ENCODE measurements at regions not wholly inside any gene's neighbourhood (a gene's known extent, or its start where the extent isn't known, plus 50 kb on each side); places are given as distances from the start of the nearest gene placed in this dataset.

- no peak for DNase-seq
These were observed 1638.3 kb upstream of the ZEB2 start for GRCh38 chr2:146158072-146158674.

DNA sequence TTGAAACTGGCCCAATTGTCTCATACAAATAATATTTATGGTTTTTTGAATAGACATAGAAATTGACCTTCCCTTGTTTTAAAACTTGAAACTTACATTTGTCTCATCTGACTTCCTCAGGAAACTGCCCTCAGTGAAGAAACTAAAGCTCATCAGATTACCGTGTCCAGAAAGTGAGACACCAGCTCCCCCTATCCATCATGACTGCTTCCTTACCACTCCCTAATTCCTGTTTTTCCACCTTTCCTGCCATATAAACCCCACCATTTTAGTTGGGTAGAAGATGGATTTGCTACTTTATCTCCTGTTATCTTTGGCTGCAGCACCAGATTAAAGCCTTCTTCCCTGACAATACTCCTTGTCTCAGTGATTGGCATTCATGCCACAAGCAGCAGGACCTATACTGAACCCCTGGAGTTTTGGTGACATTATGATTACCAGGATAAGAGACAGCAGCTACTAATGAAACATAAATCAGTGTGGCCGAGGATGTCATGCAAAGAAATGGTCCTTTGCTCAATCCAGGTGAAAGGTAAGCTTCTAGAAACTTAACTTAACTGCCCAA, 1627.6 kb upstream of the ZEB2 start:
- no peak for DNase-seq

DNA sequence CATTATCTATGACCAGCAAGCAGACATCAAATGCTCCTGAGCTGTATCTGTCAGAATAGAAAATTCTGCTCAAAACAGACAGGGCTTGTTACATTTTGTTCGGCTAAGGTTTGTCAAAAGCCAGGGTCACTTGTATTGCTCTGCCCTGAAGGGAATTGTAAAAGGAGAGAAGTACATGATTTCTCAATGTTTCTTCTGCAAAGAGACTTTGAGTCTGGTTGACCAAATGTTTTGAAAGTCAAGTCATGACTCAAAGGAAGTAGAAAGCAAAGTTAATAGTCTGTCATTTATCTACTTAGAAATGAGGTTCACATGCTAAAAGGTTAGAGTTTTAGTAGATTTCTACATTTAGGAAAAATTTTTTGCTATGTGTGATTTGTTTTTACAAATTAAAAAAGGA, 1624.1 kb upstream of the ZEB2 start:
- no peak for DNase-seq

DNA sequence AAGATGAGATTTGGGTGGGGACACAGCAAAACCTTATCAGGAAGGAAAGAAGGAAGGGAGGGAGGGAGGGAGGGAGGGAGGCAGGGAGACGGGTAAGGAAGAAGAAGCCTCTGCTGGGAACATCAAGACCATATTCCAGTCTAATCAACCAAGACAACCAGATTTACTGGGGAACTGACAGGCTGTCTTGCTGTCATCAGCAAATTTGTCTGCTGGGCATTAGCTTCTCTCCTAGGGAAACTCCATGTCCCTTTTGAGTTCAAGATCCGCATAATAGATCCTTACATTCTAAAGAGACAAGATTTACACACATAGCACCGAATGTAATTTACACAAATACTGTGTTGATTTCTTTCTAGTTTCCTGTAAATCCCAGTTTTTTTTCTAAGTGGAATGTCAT, 1618.9 kb upstream of the ZEB2 start:
- no peak for DNase-seq

DNA sequence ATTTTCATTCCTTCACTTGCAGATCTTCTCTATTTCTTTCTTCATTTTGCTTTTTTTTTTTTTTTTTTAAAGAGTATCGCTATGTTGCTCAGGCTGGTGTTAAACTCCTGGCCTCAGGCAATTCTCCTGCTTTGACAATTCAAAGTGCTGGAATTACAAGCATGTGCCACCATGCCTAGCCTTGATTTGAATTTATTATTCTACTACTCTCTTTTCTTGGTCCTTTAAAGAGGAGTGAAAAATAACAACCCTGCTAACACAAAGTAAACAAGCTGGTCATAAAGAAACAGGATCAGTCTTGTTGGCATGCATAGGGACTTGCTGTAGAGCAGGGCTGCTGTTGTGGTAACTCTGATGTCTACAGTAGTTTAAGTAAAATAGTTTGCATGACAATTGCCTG, 1615.3 kb upstream of the ZEB2 start:
- peak; percentile 48 for DNase-seq

DNA sequence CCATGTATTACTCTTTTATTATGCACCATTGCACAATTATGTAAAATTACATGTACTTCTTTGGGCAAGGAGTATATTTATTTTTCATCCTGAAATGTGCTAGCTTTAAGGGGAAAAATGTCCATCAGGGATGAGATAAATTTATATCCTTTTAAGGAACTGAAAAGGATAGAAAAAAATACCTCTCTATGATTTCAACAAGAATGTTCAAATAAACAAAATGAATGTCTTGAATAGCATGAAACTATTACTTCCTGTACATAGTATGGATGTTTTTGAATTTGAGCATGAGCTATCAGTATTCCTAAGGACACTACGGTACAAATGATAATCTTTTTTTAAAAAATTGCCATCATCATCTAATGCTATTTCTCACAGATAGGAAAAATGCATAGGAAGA, 1611.9 kb upstream of the ZEB2 start:
- DNase-seq, result no peak

DNA sequence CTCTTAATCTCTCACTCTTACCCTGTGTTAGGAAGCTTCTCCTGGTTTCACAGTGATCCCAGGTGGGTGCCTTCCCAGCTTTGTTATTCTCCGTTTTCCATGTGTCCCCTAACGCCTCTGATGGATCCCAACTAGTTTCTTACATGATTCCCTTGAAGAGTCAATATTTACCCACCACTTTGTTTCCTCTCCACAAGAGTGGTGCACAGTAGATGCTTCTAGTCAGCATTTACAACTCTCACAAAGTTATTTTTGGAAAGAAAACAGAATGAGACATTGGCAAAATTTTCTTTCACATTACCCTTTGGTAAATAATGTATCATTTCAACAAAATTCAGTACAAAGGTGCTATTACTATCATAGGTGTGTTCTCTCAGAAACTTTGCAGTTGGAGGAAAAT, 1611.1 kb upstream of the ZEB2 start:
- DNase-seq, result no peak

DNA sequence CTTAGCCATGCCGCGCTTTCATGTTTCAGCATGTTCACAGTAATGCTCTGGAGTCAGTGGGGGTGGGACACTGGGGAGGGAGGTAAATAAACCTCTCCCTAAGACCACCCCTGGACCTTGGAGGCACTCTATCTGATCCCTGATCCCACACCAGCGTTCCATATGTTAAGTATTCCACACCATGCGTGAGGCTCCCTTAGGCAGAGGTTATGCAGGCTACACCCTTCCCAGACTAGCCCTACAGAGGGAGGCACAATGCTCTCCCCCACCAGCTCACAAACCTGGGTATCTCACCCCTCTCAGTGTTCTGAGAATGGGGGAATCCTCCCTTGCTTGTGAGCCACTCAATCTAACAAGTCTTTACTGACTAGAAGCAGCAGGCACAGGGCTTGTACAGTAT, 1610.4 kb upstream of the ZEB2 start:
- DNase-seq, result peak; percentile 49

GRCh38 chr2:146129231-146129630, 1609.3 kb upstream of the ZEB2 start:
- DNase-seq, result no peak

- DNase-seq, result no peak
These were observed 1608.3 kb upstream of the ZEB2 start for GRCh38 chr2:146128216-146128615.

- no peak for DNase-seq
These were observed 1605.6 kb upstream of the ZEB2 start for GRCh38 chr2:146125551-146125950.

- no peak for DNase-seq
These were observed 1604.8 kb upstream of the ZEB2 start for GRCh38 chr2:146124741-146125140.

GRCh38 chr2:146123714-146124113, 1603.8 kb upstream of the ZEB2 start:
- DNase-seq, result no peak

- DNase-seq, result no peak
These were observed 1603.3 kb upstream of the ZEB2 start for GRCh38 chr2:146123256-146123655.

DNA sequence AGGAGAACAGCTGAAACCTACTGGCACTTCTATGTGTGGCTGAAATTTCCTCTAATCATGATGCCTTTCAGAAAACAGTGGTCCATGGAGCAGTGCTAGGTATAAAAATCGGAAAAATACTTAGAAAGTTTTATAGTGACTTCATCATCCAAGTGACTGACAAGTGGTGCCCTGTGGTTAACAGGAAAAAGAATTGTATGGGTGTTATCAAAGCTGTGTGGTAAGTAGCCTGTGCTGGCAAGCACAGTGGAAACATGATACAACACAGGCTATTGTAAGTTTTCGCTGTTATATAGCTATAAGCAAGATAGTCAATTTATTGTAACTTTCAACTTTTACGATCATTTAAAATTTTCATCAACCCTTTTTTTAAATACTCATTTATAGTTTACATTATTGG, 1599.7 kb upstream of the ZEB2 start:
- no peak for DNase-seq

DNA sequence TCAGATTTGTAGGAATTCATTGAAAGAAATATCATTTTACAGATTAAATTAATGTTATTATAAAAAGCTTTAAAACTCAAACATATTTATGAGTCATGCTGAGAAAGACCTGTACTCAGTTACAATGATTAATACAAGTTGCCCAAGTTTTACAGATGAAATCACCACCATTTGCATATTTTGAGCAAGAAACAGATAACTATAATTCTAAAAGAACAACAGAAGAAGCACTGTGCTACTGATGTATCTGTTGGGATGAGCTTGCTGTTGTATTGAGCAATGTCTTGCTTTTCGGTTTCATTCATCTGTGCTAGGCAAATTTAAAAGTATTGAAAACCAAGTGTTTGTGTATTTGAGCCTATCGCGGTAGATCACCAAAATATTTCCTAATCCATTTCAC, 1589.1 kb upstream of the ZEB2 start:
- no peak for DNase-seq

- no peak for DNase-seq
These were observed 1574.3 kb upstream of the ZEB2 start for GRCh38 chr2:146094185-146094584.

DNA sequence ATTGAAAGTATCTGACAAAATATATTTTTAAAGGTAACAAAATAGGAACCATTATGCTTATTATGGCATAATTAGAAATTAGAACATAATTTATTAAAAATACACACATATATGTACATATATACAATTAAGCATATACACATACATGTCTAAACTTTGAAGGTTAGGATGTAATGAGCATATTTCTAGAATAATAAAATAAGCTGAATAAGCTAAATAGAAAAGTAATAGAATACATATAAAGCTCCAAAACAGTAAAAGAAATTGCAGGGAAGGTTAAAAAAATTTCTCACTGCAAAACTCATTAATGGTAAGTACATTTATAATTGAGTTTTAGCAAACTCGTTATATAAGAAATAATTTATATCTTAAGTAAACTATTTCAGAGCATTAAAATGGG, 1561.5 kb upstream of the ZEB2 start:
- no peak for DNase-seq

DNA sequence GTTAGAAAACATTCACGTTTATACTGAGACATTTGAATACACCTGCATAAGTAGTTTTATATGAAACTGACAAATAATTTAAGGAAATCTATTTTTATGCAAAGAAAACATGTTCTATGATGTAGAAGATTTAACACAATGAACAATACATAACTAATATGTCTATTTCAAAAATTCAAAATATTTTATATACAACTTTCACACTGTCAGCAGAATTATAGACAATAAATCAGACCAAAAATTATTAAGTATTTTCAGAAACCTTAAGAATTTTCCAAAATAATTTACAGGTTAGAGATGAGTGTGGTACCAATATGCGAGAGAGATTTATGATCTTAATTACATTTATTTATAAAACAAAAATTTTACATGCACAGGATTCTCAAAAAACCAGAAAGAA, 1561.0 kb upstream of the ZEB2 start:
- no peak for DNase-seq

DNA sequence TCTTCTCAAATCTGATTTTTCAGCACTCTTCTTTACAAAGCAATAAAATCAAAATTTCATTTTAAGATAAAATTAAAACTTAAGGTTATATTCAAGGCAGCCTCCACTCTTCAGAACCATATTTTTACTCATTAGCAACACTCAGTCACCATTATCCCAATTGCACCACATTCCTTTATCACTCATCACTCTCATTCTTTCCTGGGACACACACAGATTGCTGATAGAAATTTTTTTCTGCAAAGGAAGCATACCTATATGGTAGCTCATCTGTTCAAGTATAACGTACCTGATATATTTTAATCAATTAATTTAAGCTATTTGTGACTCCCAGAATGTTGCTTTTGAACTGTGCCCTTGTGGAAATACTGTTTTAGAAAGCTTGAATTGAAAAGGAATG, 1559.3 kb upstream of the ZEB2 start:
- DNase-seq, result no peak

GRCh38 chr2:146077156-146077555, 1557.2 kb upstream of the ZEB2 start:
- no peak for DNase-seq

GRCh38 chr2:146068051-146068450, 1548.1 kb upstream of the ZEB2 start:
- DNase-seq, result no peak

GRCh38 chr2:146048141-146048540, 1528.2 kb upstream of the ZEB2 start:
- no peak for DNase-seq

DNA sequence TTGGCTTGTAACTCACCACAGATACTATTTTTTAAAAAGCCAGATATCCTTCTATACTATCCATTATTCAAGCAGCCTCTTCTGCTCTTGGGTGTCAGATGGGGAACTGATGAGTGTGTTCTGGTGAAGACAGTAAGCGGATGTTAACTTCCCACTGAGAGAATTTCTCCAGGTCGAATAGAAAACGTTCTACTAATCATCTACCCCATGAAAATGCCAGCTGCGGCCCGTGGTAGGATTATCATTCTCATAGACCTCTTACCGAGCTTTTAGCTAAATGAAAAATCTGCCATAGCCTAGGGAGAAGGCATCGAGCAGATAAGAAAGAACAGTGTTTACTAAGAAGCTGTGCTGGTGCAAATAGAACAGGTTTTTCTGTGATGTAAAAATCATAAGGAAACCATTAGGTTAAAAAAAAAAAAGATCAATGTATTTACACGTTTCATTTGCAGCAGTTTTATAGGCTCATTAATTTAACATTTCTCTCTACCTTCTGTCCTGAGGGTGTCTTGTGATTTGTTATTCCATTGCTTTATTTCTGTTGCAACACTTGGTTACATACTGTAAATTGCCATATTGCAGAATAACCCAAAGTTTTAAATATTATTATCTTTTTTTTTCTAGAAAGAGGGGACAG, 1521.5 kb upstream of the ZEB2 start:
- DNase-seq, result no peak

DNA sequence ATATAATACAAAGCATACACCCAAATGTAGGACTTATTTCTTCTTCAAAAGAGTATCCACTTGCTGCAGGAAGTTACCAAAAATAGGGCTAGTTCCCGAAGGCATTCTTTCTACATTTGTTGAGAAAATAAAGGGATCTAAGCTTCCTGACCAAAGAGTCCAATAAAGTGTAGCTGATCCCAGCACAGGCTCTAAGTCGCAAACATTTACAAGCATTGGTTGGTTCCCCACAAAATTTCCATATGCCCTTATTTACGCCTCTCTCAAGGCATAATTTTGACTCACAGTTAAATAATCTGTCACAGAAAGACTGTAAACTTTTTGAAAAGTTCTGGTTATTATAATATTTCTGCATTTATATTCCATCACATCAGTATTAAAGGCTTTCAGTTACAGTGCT, 1520.1 kb upstream of the ZEB2 start:
- no peak for DNase-seq

Data from islet precursor cell (in vitro differentiated cells).